MCF 10A (cell line): ENCODE measurements at regions not wholly inside any gene's neighbourhood (a gene's known extent, or its start where the extent isn't known, plus 50 kb on each side); places are given as distances from the start of the nearest gene placed in this dataset.
A peak's percentile ranks its signal among the peaks of the same experiment; 100 is the strongest.

Source experiments
- BruUV-seq: library from RNA; stranded (reverse); fragments of 400-500 nt; replicated peaks from 2 replicates; lab custom pipeline; 2021; lab: Mats Ljungman, UMichigan
- CTCF ChIA-PET: fragments of 300-600 bp; sonication (Branson Sonifier 250); formaldehyde crosslinking; extraction: SDS; loops from one replicate; lab custom pipeline; 2021; ENCODE audit warnings: antibody characterized with exemption, inconsistent platforms; lab: Yijun Ruan, JAX
- POLR2A ChIA-PET: fragments of 300-600, 350-650 bp; sonication (Branson Sonifier 250); formaldehyde crosslinking; extraction: SDS; loops from one replicate; lab custom pipeline; 2020; ENCODE audit warnings: antibody characterized with exemption, inconsistent platforms; lab: Yijun Ruan, JAX
- DNase-seq: peaks from one replicate; pipeline ENCODE4 v3.0.0-alpha.2; 2018; ENCODE audit not compliant: unreplicated experiment
- H3K27ac Mint-ChIP-seq: one replicate; pipeline ENCODE4 v1.8.0; 2022; ENCODE audit warnings: mild to moderate bottlenecking, low read depth, mixed read lengths; ENCODE audit not compliant: unreplicated experiment
- H3K27me3 Mint-ChIP-seq: one replicate; pipeline ENCODE4 v1.8.0; 2022; ENCODE audit warnings: mixed read lengths; ENCODE audit not compliant: insufficient read depth, unreplicated experiment
- H3K36me3 Mint-ChIP-seq: one replicate; pipeline ENCODE4 v1.8.0; 2022; ENCODE audit warnings: mild to moderate bottlenecking, moderate library complexity, mixed read lengths; ENCODE audit not compliant: insufficient read depth, unreplicated experiment
- H3K4me1 Mint-ChIP-seq: one replicate; pipeline ENCODE4 v1.8.0; 2022; ENCODE audit warnings: mixed read lengths; ENCODE audit not compliant: insufficient read depth, unreplicated experiment
- H3K4me3 Mint-ChIP-seq: one replicate; pipeline ENCODE4 v1.8.0; 2022; ENCODE audit warnings: mild to moderate bottlenecking, moderate library complexity, mixed read lengths; ENCODE audit not compliant: unreplicated experiment
- H3K9me3 Mint-ChIP-seq: one replicate; pipeline ENCODE4 v1.8.0; 2022; ENCODE audit warnings: mixed read lengths; ENCODE audit not compliant: unreplicated experiment
- CTCF ChIP-seq: fragments of 200-600 bp; IDR thresholded peaks from one replicate; pipeline ENCODE4 v1.8.0; 2022; ENCODE audit warnings: antibody characterized with exemption, mild to moderate bottlenecking; ENCODE audit not compliant: unreplicated experiment
- intact Hi-C: fragments of 100-400 bp; cut with micrococcal nuclease; formaldehyde crosslinking; loops from 2 replicates; pipeline ENCODE4 v1.14.1; 2022

DNA sequence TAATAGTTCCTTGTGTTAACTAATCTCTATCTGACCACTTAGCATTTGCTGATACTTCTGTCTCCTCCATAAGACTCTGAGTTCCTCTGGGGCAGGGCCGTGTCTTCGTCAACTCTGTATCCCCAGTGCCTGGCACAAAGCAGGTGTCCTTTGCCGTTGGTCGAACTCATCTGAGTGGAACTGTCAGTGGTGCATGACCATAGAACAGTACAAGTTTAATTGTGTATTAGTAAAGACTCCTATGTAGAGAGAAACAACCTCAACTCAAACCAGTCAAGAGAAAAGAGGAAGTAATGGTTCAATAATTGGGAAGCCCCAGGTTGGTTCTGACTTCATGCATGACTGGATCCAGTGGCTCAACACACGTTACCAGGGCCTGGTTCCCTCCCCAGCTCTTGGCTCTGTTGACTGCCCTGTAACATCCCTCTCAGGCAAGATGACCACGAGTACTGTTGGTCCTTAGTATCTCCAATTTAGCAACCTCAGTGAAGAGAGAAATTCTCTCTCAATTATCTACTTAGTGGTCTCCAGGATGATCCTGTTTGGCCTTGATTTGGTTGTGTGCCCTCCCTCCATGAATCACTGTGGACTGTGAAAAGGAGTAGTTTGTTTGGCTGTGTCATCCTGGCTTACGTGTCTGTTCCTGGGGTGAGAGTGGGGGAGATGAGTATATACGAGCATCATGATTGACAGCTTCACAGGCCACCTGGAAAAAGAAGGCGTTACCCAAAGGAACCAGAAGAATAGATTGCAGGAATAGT, 58.5 kb upstream of the MSH6 start:
- H3K27me3 Mint-ChIP-seq = no peaks in the 10 kb centered on the region
- CTCF ChIA-PET = interaction anchor here (0.6 kb wide), 1 partner anchor 19 kb away, joined by 3 read pairs; no protein-coding TSS in a partner anchor
- H3K9me3 Mint-ChIP-seq = no peaks in the 10 kb centered on the region
- BruUV-seq = no TSS peak
- no peak for TF ChIP-seq CTCF
- POLR2A ChIA-PET = no interaction called here
- H3K36me3 Mint-ChIP-seq = no peaks in the 10 kb centered on the region
- DNase-seq = peak; percentile 4
- H3K4me3 Mint-ChIP-seq = no peak overlapping the region
- no peaks in the 10 kb centered on the region for H3K4me1 Mint-ChIP-seq
- no peak overlapping the region for H3K27ac Mint-ChIP-seq
- intact Hi-C loops = no loop called here

DNA sequence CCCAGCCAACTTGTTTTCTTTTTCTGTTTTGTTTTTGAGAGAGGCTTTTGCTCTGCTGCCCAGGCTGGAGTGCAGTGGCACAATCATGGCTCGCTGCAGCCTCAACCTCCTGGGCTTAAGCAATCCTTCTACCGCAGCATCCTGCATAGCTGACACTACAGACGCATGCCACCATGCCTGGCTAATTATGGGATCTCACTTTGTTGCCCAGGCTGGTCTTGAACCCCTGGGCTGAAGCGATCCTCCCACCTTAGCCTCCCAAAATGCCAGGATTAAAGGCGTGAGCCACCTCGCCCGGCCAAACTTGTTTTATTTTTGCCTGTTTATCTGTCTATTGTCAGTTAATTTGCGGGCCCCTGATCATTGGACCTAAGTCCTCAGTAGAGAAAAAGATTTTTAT, 61.6 kb upstream of the MSH6 start:
- Mint-ChIP-seq H3K4me3 (no peak overlapping the region), H3K4me1 (no peaks in the 10 kb centered on the region), H3K27me3 (no peaks in the 10 kb centered on the region), H3K27ac (no peak overlapping the region), H3K9me3 (no peaks in the 10 kb centered on the region), H3K36me3 (no peaks in the 10 kb centered on the region)
- no peak for DNase-seq
- no peak for TF ChIP-seq CTCF
- ChIA-PET POLR2A (no interaction called here), CTCF (no interaction called here)
- no TSS peak for BruUV-seq
- intact Hi-C loops = no loop called here

DNA sequence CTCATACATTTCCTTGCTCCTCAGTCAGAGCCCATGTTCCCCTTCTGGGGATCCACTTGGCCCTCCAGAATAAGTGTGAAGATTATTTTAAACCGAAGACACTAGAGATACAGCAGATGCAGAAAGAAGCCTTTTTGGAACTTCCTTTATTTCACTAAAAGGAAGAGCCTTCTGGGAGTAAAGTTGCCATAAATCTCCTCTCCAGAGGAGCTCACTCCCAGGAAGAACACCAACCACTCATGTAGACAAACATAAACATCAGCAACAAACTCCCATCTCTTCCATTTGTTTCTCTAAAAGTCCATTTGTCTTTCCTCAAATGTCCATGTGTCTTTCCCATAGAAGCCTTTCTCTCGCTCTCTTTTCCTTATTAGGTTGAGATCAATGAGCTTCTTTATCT, 62.4 kb upstream of the MSH6 start:
- H3K4me3 Mint-ChIP-seq = no peak overlapping the region
- DNase-seq = no peak
- POLR2A ChIA-PET = no interaction called here

DNA sequence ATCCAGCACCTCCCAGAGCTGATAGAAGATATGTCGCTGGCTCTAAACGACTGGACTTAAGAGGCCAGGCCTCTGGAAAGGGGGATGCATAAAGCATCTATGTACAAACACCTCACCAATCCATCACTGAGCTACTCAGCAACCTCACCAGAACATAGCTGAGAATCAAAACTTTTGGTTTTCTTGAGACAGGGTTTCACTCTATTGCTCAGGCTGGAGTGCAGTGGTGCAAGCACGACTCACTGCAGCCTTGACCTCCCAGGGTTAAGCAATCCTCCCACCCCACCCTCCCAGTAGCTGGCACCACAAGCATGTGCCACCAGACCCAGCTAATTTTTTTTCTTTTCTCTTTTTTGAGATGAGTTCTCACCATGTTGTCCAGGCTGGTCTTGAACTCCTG, 62.9 kb upstream of the MSH6 start:
- peak; percentile 6 for DNase-seq
- BruUV-seq = no TSS peak
- Mint-ChIP-seq H3K36me3 (no peaks in the 10 kb centered on the region), H3K9me3 (no peaks in the 10 kb centered on the region), H3K4me1 (no peaks in the 10 kb centered on the region), H3K4me3 (no peak overlapping the region), H3K27me3 (no peaks in the 10 kb centered on the region), H3K27ac (no peak overlapping the region)
- POLR2A ChIA-PET = interaction anchor here (0.6 kb wide), 1 partner anchor 792 kb away, joined by 4 read pairs; no protein-coding TSS in a partner anchor
- TF ChIP-seq CTCF = no peak
- CTCF ChIA-PET = interaction anchor here (0.6 to 0.7 kb wide), 4 partner anchors 16 to 1604 kb away, joined by 3 to 5 read pairs (median 4); no protein-coding TSS in a partner anchor
- intact Hi-C loops = no loop called here

More for the DNA sequence above, 62.4 kb upstream of the MSH6 start:
- intact Hi-C loops = no loop called here
- Mint-ChIP-seq H3K4me1 (no peaks in the 10 kb centered on the region), H3K36me3 (no peaks in the 10 kb centered on the region), H3K27me3 (no peaks in the 10 kb centered on the region), H3K9me3 (no peaks in the 10 kb centered on the region), H3K27ac (no peak overlapping the region)
- TF ChIP-seq CTCF = no peak
- BruUV-seq = no TSS peak
- CTCF ChIA-PET = interaction anchor here (0.6 kb wide), 1 partner anchor 49 kb away, joined by 5 read pairs; no protein-coding TSS in a partner anchor
